DND-41 (cell line): ENCODE measurements at regions not wholly inside any gene's neighbourhood (a gene's known extent, or its start where the extent isn't known, plus 50 kb on each side); places are given as distances from the start of the nearest gene placed in this dataset.

Source experiments
- ATAC-seq: fragments of 200-7000 bp; cut with Tn5 transposase; 3 replicates; pipeline ENCODE4 v1.9.1; 2021; ENCODE audit warnings: low read depth; ENCODE audit not compliant: insufficient read depth
- DNase-seq: peaks from one replicate; pipeline ENCODE4 v3.0.0-alpha.2; 2020
- H2AFZ ChIP-seq: 2 replicates; pipeline ENCODE4 v1.6.0; 2012; ENCODE audit warnings: low read depth, low read length
- H3K27ac ChIP-seq: 2 replicates; pipeline ENCODE4 v1.5.1; 2012; ENCODE audit warnings: low read length, inconsistent platforms
- H3K27me3 ChIP-seq: fragments of 200-600 bp; sonication (generic); 2 replicates; pipeline ENCODE4 v1.6.0; 2012; ENCODE audit warnings: low read length, mild to moderate bottlenecking, inconsistent platforms; ENCODE audit not compliant: insufficient read depth, poor library complexity
- H3K36me3 ChIP-seq: 2 replicates; pipeline ENCODE4 v1.5.1; 2012; ENCODE audit warnings: low read length, inconsistent platforms; ENCODE audit not compliant: insufficient read depth
- H3K4me1 ChIP-seq: 2 replicates; pipeline ENCODE4 v1.5.1; 2012; ENCODE audit warnings: mild to moderate bottlenecking, low read length; ENCODE audit not compliant: insufficient read depth
- H3K4me2 ChIP-seq: 2 replicates; pipeline ENCODE4 v1.6.0; 2012; ENCODE audit warnings: mild to moderate bottlenecking, moderate library complexity, low read length, inconsistent platforms; ENCODE audit not compliant: insufficient read depth
- H3K4me3 ChIP-seq, 2 experiments: fragments of 200-600 bp in 1 of 2; shearing (Covaris generic) in 1 of 2; 2 replicates each; pipeline ENCODE4 v1.5.1; 2012 to 2016; ENCODE audit warnings: inconsistent platforms in 2 of 2, low read length in 2 of 2, mild to moderate bottlenecking in 2 of 2, low read depth in 1 of 2, moderate library complexity in 1 of 2
- H3K79me2 ChIP-seq: 2 replicates; pipeline ENCODE4 v1.6.0; 2012; ENCODE audit warnings: low read length, inconsistent platforms; ENCODE audit not compliant: insufficient read depth
- H3K9ac ChIP-seq: 2 replicates; pipeline ENCODE4 v1.6.0; 2012; ENCODE audit warnings: low read depth, mild to moderate bottlenecking, inconsistent platforms, low read length, moderate library complexity
- H3K9me3 ChIP-seq: 2 replicates; pipeline ENCODE4 v1.5.1; 2012; ENCODE audit warnings: low read length, moderate library complexity, mild to moderate bottlenecking, inconsistent platforms; ENCODE audit not compliant: insufficient read depth, severe bottlenecking
- H4K20me1 ChIP-seq: 2 replicates; pipeline ENCODE4 v1.6.0; 2012; ENCODE audit warnings: low read length; ENCODE audit not compliant: insufficient read depth
- CTCF ChIP-seq: IDR thresholded peaks from 2 replicates; pipeline ENCODE4 v1.5.1; 2012; ENCODE audit warnings: borderline replicate concordance, low read length, moderate library complexity, mild to moderate bottlenecking; ENCODE audit not compliant: poor library complexity, severe bottlenecking; ENCODE audit errors: extremely low read depth
- EZH2 ChIP-seq: IDR thresholded peaks from 3 replicates; pipeline ENCODE4 v1.6.1; 2012; ENCODE audit warnings: borderline replicate concordance, low read depth, mild to moderate bottlenecking, moderate library complexity, low read length, inconsistent platforms; ENCODE audit not compliant: severe bottlenecking

GRCh38 chrX:20459410-20460350 lies 193.0 kb upstream of the RPS6KA3 start:
- H2AFZ ChIP-seq = no peak overlapping the region
- no peaks in the 10 kb centered on the region for H3K9me3 ChIP-seq
- no peaks in the 10 kb centered on the region for H3K79me2 ChIP-seq
- ATAC-seq (no peak), DNase-seq (no peak)
- H4K20me1 ChIP-seq = no peaks in the 10 kb centered on the region
- H3K4me2 ChIP-seq = no peak overlapping the region
- no peaks in the 10 kb centered on the region for H3K36me3 ChIP-seq
- no peak overlapping the region for H3K9ac ChIP-seq
- no peak overlapping the region for H3K4me3 ChIP-seq
- peaks cover 5% of the 10 kb centered on the region for H3K27me3 ChIP-seq
- TF ChIP-seq EZH2 (no peak), CTCF (no peak)
- H3K4me1 ChIP-seq = no peaks in the 10 kb centered on the region
- no peak overlapping the region for H3K27ac ChIP-seq

- ATAC-seq = no peak
Measured at GRCh38 chrX:20456971-20457370, 190.3 kb upstream of the RPS6KA3 start.

GRCh38 chrX:20455001-20455400 lies 188.3 kb upstream of the RPS6KA3 start:
- no peak for ATAC-seq

More at GRCh38 chrX:20456971-20457370, 190.3 kb upstream of the RPS6KA3 start:
- no peak overlapping the region for H3K4me2 ChIP-seq
- H3K9ac ChIP-seq = no peak overlapping the region
- H3K4me1 ChIP-seq = no peaks in the 10 kb centered on the region
- no peak overlapping the region for H3K4me3 ChIP-seq
- H3K36me3 ChIP-seq = no peaks in the 10 kb centered on the region
- H3K79me2 ChIP-seq = no peaks in the 10 kb centered on the region
- no peaks in the 10 kb centered on the region for H3K9me3 ChIP-seq
- H4K20me1 ChIP-seq = no peaks in the 10 kb centered on the region
- DNase-seq = no peak
- TF ChIP-seq EZH2 (no peak), CTCF (no peak)
- no peak overlapping the region for H3K27ac ChIP-seq
- no peak overlapping the region for H2AFZ ChIP-seq
- H3K27me3 ChIP-seq = no peaks in the 10 kb centered on the region

More at GRCh38 chrX:20455001-20455400, 188.3 kb upstream of the RPS6KA3 start:
- H3K9ac ChIP-seq = no peak overlapping the region
- no peak overlapping the region for H3K4me2 ChIP-seq
- H3K79me2 ChIP-seq = no peaks in the 10 kb centered on the region
- H4K20me1 ChIP-seq = no peaks in the 10 kb centered on the region
- H3K36me3 ChIP-seq = no peaks in the 10 kb centered on the region
- no peaks in the 10 kb centered on the region for H3K4me1 ChIP-seq
- H3K27me3 ChIP-seq = no peaks in the 10 kb centered on the region
- no peak overlapping the region for H3K4me3 ChIP-seq
- DNase-seq = no peak
- no peak overlapping the region for H3K27ac ChIP-seq
- TF ChIP-seq CTCF (no peak), EZH2 (no peak)
- no peaks in the 10 kb centered on the region for H3K9me3 ChIP-seq
- H2AFZ ChIP-seq = no peak overlapping the region
